GM23338 (cell line): ENCODE measurements at regions not wholly inside any gene's neighbourhood (a gene's known extent, or its start where the extent isn't known, plus 50 kb on each side); places are given as distances from the start of the nearest gene placed in this dataset.

ENCODE experiments used
- ATAC-seq: fragments of 200-7000 bp; cut with Tn5 transposase; 3 replicates; pipeline ENCODE4 v1.9.1; 2020
- DNase-seq: peaks from one replicate; pipeline ENCODE4 v3.0.0-alpha.2; 2015; ENCODE audit warnings: low spot score
- H2AFZ ChIP-seq: fragments of 200-600 bp; sonication (generic); 2 replicates; pipeline ENCODE4 v1.8.0; 2016; ENCODE audit warnings: antibody characterized with exemption, mild to moderate bottlenecking, moderate library complexity
- H3F3A ChIP-seq: fragments of 200-600 bp; sonication (generic); replicated peaks from 2 replicates; pipeline ENCODE4 v1.8.0; 2017; ENCODE audit warnings: antibody characterized with exemption, mixed run types, low read depth
- H3K27ac ChIP-seq: fragments of 200-600 bp; sonication (generic); 2 replicates; pipeline ENCODE4 v1.6.1; 2016; ENCODE audit warnings: low read depth
- H3K27me3 ChIP-seq: fragments of 200-600 bp; sonication (generic); 2 replicates; pipeline ENCODE4 v1.8.0; 2016; ENCODE audit warnings: mild to moderate bottlenecking, mixed run types, moderate library complexity; ENCODE audit not compliant: insufficient read depth
- H3K36me3 ChIP-seq: fragments of 200-600 bp; sonication (generic); 2 replicates; pipeline ENCODE4 v1.8.0; 2016; ENCODE audit warnings: mild to moderate bottlenecking; ENCODE audit not compliant: insufficient read depth
- H3K4me1 ChIP-seq: fragments of 200-600 bp; sonication (generic); 2 replicates; pipeline ENCODE4 v1.8.0; 2016; ENCODE audit warnings: mild to moderate bottlenecking, moderate library complexity; ENCODE audit not compliant: insufficient read depth
- H3K4me2 ChIP-seq: fragments of 200-600 bp; sonication (generic); 2 replicates; pipeline ENCODE4 v1.7.1; 2017; ENCODE audit warnings: mixed run types
- H3K4me3 ChIP-seq: fragments of 200-600 bp; sonication (generic); 2 replicates; pipeline ENCODE4 v1.6.1; 2016; ENCODE audit warnings: mixed run types
- H3K79me2 ChIP-seq: fragments of 200-600 bp; sonication (generic); replicated peaks from 2 replicates; pipeline ENCODE4 v1.8.0; 2017; ENCODE audit warnings: mild to moderate bottlenecking; ENCODE audit not compliant: insufficient read depth
- H3K9me2 ChIP-seq: fragments of 200-600 bp; sonication (generic); 2 replicates; pipeline ENCODE4 v1.8.0; 2017; ENCODE audit not compliant: insufficient read depth
- H4K20me1 ChIP-seq: fragments of 200-600 bp; sonication (generic); replicated peaks from 2 replicates; pipeline ENCODE4 v1.8.0; 2017; ENCODE audit warnings: mild to moderate bottlenecking; ENCODE audit not compliant: insufficient read depth
- H3K27ac Mint-ChIP-seq: 2 replicates; pipeline ENCODE4 v1.8.0; 2020; ENCODE audit warnings: inconsistent platforms, mild to moderate bottlenecking, moderate library complexity, mixed read lengths
- H3K27me3 Mint-ChIP-seq: 3 replicates; pipeline ENCODE4 v1.8.0; 2022; ENCODE audit warnings: low read depth, mild to moderate bottlenecking, moderate library complexity, mixed read lengths, inconsistent platforms; ENCODE audit not compliant: insufficient read depth, poor library complexity
- H3K36me3 Mint-ChIP-seq: 3 replicates; pipeline ENCODE4 v1.8.0; 2021; ENCODE audit warnings: low read depth, mild to moderate bottlenecking, inconsistent platforms, moderate library complexity, mixed read lengths
- H3K4me1 Mint-ChIP-seq: 3 replicates; pipeline ENCODE4 v1.8.0; 2020; ENCODE audit warnings: mild to moderate bottlenecking, inconsistent platforms, mixed read lengths
- H3K4me3 Mint-ChIP-seq: 3 replicates; pipeline ENCODE4 v1.8.0; 2021; ENCODE audit warnings: moderate library complexity, mild to moderate bottlenecking, inconsistent platforms, mixed read lengths
- H3K9me3 Mint-ChIP-seq: 3 replicates; pipeline ENCODE4 v1.8.0; 2020; ENCODE audit warnings: moderate library complexity, mild to moderate bottlenecking, inconsistent platforms, mixed read lengths
- EZH2 ChIP-seq: fragments of 200-600 bp; sonication (generic); IDR thresholded peaks from one replicate; pipeline ENCODE4 v1.8.0; 2017; ENCODE audit warnings: antibody characterized with exemption, mild to moderate bottlenecking, low read depth; ENCODE audit not compliant: unreplicated experiment
- EZH2phosphoT487 ChIP-seq: fragments of 200-600 bp; sonication (generic); IDR thresholded peaks from one replicate; pipeline ENCODE4 v1.8.1; 2018; ENCODE audit warnings: antibody characterized with exemption; ENCODE audit not compliant: unreplicated experiment
- STAT1 ChIP-seq: IDR thresholded peaks from one replicate; pipeline ENCODE4 v1.6.1; 2016; ENCODE audit warnings: antibody characterized with exemption; ENCODE audit not compliant: unreplicated experiment
- ZNF114 ChIP-seq: fragments of 250-450 bp; sonication (Bioruptor Pico); IDR thresholded peaks from 2 replicates; pipeline ENCODE4 v1.5.0; 2020; ENCODE audit warnings: mild to moderate bottlenecking, moderate library complexity
- TF ChIP-seq, protein P1 (sequence below): IDR thresholded peaks from 2 replicates; pipeline ENCODE4 v1.6.1; 2016; ENCODE audit warnings: antibody characterized with exemption
- TF ChIP-seq, protein P2 (sequence below): fragments of 250-450 bp; sonication (Bioruptor Pico); IDR thresholded peaks from 2 replicates; pipeline ENCODE4 v1.5.0; 2020; ENCODE audit warnings: mild to moderate bottlenecking, moderate library complexity
- TF ChIP-seq, protein P3 (sequence below), 2 experiments: fragments of 200-600 bp in 1 of 2; sonication (generic) in 1 of 2; conservative IDR thresholded peaks; 2 replicates each; pipeline versions ENCODE4 v1.5.1 to v1.6.1; 2016 to 2017; ENCODE audit warnings: antibody characterized with exemption in 2 of 2, low read depth in 2 of 2, mild to moderate bottlenecking in 2 of 2, moderate library complexity in 1 of 2
- TF ChIP-seq, protein P4 (sequence below): IDR thresholded peaks from one replicate; pipeline ENCODE4 v1.6.1; 2018; ENCODE audit warnings: antibody characterized with exemption; ENCODE audit not compliant: unreplicated experiment

DNA sequence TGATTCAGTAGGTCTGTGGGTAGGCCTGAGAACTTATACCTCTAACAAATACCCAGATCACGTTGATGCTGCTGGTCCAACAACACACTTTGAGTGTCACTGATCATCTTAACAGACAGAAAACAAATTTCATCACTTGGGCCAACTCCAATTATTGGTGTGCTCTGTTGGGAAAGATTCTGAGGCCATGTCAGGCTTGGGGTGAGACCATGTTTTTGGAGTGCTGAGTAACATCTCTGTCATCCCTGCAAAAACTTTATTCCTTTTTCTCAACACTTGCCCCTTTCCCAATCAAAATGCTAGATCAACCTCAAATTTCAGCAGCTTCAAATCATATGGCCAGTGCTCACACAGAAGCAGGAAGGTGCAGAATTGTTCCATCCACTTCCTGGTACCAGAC, 108.8 kb upstream of the TENT5A start (continued):
- TF ChIP-seq, protein P1, sequence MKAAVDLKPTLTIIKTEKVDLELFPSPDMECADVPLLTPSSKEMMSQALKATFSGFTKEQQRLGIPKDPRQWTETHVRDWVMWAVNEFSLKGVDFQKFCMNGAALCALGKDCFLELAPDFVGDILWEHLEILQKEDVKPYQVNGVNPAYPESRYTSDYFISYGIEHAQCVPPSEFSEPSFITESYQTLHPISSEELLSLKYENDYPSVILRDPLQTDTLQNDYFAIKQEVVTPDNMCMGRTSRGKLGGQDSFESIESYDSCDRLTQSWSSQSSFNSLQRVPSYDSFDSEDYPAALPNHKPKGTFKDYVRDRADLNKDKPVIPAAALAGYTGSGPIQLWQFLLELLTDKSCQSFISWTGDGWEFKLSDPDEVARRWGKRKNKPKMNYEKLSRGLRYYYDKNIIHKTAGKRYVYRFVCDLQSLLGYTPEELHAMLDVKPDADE: no peak
- TF ChIP-seq, protein P2, sequence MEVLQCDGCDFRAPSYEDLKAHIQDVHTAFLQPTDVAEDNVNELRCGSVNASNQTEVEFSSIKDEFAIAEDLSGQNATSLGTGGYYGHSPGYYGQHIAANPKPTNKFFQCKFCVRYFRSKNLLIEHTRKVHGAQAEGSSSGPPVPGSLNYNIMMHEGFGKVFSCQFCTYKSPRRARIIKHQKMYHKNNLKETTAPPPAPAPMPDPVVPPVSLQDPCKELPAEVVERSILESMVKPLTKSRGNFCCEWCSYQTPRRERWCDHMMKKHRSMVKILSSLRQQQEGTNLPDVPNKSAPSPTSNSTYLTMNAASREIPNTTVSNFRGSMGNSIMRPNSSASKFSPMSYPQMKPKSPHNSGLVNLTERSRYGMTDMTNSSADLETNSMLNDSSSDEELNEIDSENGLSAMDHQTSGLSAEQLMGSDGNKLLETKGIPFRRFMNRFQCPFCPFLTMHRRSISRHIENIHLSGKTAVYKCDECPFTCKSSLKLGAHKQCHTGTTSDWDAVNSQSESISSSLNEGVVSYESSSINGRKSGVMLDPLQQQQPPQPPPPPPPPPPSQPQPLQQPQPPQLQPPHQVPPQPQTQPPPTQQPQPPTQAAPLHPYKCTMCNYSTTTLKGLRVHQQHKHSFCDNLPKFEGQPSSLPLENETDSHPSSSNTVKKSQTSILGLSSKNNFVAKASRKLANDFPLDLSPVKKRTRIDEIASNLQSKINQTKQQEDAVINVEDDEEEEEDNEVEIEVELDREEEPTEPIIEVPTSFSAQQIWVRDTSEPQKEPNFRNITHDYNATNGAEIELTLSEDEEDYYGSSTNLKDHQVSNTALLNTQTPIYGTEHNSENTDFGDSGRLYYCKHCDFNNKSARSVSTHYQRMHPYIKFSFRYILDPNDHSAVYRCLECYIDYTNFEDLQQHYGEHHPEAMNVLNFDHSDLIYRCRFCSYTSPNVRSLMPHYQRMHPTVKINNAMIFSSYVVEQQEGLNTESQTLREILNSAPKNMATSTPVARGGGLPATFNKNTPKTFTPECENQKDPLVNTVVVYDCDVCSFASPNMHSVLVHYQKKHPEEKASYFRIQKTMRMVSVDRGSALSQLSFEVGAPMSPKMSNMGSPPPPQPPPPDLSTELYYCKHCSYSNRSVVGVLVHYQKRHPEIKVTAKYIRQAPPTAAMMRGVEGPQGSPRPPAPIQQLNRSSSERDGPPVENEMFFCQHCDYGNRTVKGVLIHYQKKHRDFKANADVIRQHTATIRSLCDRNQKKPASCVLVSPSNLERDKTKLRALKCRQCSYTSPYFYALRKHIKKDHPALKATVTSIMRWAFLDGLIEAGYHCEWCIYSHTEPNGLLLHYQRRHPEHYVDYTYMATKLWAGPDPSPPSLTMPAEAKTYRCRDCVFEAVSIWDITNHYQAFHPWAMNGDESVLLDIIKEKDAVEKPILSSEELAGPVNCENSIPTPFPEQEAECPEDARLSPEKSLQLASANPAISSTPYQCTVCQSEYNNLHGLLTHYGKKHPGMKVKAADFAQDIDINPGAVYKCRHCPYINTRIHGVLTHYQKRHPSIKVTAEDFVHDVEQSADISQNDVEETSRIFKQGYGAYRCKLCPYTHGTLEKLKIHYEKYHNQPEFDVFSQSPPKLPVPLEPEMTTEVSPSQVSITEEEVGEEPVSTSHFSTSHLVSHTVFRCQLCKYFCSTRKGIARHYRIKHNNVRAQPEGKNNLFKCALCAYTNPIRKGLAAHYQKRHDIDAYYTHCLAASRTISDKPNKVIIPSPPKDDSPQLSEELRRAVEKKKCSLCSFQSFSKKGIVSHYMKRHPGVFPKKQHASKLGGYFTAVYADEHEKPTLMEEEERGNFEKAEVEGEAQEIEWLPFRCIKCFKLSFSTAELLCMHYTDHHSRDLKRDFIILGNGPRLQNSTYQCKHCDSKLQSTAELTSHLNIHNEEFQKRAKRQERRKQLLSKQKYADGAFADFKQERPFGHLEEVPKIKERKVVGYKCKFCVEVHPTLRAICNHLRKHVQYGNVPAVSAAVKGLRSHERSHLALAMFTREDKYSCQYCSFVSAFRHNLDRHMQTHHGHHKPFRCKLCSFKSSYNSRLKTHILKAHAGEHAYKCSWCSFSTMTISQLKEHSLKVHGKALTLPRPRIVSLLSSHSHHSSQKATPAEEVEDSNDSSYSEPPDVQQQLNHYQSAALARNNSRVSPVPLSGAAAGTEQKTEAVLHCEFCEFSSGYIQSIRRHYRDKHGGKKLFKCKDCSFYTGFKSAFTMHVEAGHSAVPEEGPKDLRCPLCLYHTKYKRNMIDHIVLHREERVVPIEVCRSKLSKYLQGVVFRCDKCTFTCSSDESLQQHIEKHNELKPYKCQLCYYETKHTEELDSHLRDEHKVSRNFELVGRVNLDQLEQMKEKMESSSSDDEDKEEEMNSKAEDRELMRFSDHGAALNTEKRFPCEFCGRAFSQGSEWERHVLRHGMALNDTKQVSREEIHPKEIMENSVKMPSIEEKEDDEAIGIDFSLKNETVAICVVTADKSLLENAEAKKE: no peak
- TF ChIP-seq ZNF114 (CRISPR knock-in tag): no peak
- TF ChIP-seq EZH2: no peak
- no peak for TF ChIP-seq EZH2phosphoT487

DNA sequence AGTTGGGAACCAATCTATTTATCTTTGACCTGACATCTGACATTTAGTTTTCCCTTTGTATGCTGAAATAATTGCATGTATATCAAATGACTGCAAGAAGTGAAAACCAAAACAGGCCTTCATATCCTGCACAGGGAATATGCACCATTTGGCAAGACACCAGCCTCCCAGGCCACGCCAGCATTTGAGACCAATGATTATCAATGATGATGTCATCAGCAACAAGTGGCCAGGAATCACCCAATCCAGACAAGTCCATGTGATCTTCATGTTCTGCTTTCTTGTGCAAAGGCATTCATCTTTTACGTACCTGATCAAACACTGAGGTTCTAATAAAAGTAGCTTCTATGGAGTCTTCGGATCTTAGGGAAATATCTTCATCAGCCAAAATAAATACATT, 107.4 kb upstream of the TENT5A start:
- no peaks in the 10 kb centered on the region for H3K9me3 Mint-ChIP-seq
- Histone ChIP-seq H3K27ac (no peak overlapping the region), H3K9me2 (peaks cover 4% of the 10 kb centered on the region; the same call in 1 of the 2 replicates), H2AFZ (no peak overlapping the region), H3F3A (no peaks in the 10 kb centered on the region), H3K79me2 (no peaks in the 10 kb centered on the region), H3K4me2 (no peak overlapping the region), H3K4me1 (peaks cover 3% of the 10 kb centered on the region; the same call in 1 of the 2 replicates), H3K4me3 (no peak overlapping the region), H3K36me3 (no peaks in the 10 kb centered on the region), H4K20me1 (no peaks in the 10 kb centered on the region), H3K27me3 (no peaks in the 10 kb centered on the region)
- H3K4me1 Mint-ChIP-seq: peaks cover 7% of the 10 kb centered on the region; the same call in 2 of the 3 replicates
- no peaks in the 10 kb centered on the region for H3K27me3 Mint-ChIP-seq
- DNase-seq (no peak), ATAC-seq (no peak)
- H3K4me3 Mint-ChIP-seq: no peak overlapping the region
- no peak overlapping the region for H3K27ac Mint-ChIP-seq
- no peaks in the 10 kb centered on the region for H3K36me3 Mint-ChIP-seq
- TF ChIP-seq, protein P3, sequence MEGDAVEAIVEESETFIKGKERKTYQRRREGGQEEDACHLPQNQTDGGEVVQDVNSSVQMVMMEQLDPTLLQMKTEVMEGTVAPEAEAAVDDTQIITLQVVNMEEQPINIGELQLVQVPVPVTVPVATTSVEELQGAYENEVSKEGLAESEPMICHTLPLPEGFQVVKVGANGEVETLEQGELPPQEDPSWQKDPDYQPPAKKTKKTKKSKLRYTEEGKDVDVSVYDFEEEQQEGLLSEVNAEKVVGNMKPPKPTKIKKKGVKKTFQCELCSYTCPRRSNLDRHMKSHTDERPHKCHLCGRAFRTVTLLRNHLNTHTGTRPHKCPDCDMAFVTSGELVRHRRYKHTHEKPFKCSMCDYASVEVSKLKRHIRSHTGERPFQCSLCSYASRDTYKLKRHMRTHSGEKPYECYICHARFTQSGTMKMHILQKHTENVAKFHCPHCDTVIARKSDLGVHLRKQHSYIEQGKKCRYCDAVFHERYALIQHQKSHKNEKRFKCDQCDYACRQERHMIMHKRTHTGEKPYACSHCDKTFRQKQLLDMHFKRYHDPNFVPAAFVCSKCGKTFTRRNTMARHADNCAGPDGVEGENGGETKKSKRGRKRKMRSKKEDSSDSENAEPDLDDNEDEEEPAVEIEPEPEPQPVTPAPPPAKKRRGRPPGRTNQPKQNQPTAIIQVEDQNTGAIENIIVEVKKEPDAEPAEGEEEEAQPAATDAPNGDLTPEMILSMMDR (conservative IDR thresholded peaks at IDR 0.05; ENCODE audit: low read depth in 2 of 2): no peak
- TF ChIP-seq STAT1 (no peak), ZNF114 (CRISPR knock-in tag) (no peak), EZH2phosphoT487 (no peak)
- TF ChIP-seq, protein P4, sequence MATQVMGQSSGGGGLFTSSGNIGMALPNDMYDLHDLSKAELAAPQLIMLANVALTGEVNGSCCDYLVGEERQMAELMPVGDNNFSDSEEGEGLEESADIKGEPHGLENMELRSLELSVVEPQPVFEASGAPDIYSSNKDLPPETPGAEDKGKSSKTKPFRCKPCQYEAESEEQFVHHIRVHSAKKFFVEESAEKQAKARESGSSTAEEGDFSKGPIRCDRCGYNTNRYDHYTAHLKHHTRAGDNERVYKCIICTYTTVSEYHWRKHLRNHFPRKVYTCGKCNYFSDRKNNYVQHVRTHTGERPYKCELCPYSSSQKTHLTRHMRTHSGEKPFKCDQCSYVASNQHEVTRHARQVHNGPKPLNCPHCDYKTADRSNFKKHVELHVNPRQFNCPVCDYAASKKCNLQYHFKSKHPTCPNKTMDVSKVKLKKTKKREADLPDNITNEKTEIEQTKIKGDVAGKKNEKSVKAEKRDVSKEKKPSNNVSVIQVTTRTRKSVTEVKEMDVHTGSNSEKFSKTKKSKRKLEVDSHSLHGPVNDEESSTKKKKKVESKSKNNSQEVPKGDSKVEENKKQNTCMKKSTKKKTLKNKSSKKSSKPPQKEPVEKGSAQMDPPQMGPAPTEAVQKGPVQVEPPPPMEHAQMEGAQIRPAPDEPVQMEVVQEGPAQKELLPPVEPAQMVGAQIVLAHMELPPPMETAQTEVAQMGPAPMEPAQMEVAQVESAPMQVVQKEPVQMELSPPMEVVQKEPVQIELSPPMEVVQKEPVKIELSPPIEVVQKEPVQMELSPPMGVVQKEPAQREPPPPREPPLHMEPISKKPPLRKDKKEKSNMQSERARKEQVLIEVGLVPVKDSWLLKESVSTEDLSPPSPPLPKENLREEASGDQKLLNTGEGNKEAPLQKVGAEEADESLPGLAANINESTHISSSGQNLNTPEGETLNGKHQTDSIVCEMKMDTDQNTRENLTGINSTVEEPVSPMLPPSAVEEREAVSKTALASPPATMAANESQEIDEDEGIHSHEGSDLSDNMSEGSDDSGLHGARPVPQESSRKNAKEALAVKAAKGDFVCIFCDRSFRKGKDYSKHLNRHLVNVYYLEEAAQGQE: no peak
- TF ChIP-seq, protein P1: no peak
